ENCODE measurements at regions not wholly inside any gene's neighbourhood (a gene's known extent, or its start where the extent isn't known, plus 50 kb on each side); places are given as distances from the start of the nearest gene placed in this dataset.

- no peak overlapping the region for H3K4me3 ChIP-seq (replicated peaks; ENCODE audit: low read depth, low read length)
- no peak for DNase-seq (ENCODE audit: low read depth)
- TF ChIP-seq CTCF (IDR thresholded peaks at IDR 0.05; ENCODE audit: low read length, missing control alignments) = no peak
Observed at GRCh38 chr4:184550476-184550875, 76.1 kb upstream of the IRF2 start.

- no peak overlapping the region for H3K4me3 ChIP-seq (replicated peaks; ENCODE audit: low read depth, low read length)
- DNase-seq (ENCODE audit: low read depth) = no peak
- no peak for TF ChIP-seq CTCF (IDR thresholded peaks at IDR 0.05; ENCODE audit: low read length, missing control alignments)
Observed at GRCh38 chr4:184548648-184549341, 74.4 kb upstream of the IRF2 start.

- no peak for TF ChIP-seq CTCF (IDR thresholded peaks at IDR 0.05; ENCODE audit: low read length, missing control alignments)
- H3K4me3 ChIP-seq (replicated peaks; ENCODE audit: low read depth, low read length) = no peak overlapping the region
Observed at GRCh38 chr4:184548316-184548647, 73.9 kb upstream of the IRF2 start.

GRCh38 chr4:184544788-184545409 lies 70.5 kb upstream of the IRF2 start:
- no peak for DNase-seq (ENCODE audit: low read depth)
- no peak overlapping the region for H3K4me3 ChIP-seq (replicated peaks; ENCODE audit: low read depth, low read length)
- TF ChIP-seq CTCF (IDR thresholded peaks at IDR 0.05; ENCODE audit: low read length, missing control alignments) = no peak

More at GRCh38 chr4:184548316-184548647, 73.9 kb upstream of the IRF2 start:
- DNase-seq (ENCODE audit: low read depth) = no peak

- no peak overlapping the region for H3K4me3 ChIP-seq (replicated peaks; ENCODE audit: low read depth, low read length)
- no peak for TF ChIP-seq CTCF (IDR thresholded peaks at IDR 0.05; ENCODE audit: low read length, missing control alignments)
- no peak for DNase-seq (ENCODE audit: low read depth)
Observed at GRCh38 chr4:184541907-184542306, 67.6 kb upstream of the IRF2 start.

GRCh38 chr4:184540307-184540706 lies 66.0 kb upstream of the IRF2 start:
- no peak overlapping the region for H3K4me3 ChIP-seq (replicated peaks; ENCODE audit: low read depth, low read length)
- no peak for TF ChIP-seq CTCF (IDR thresholded peaks at IDR 0.05; ENCODE audit: low read length, missing control alignments)
- no peak for DNase-seq (ENCODE audit: low read depth)
